GM21825 (cell line): ENCODE measurements at regions not wholly inside any gene's neighbourhood (a gene's known extent, or its start where the extent isn't known, plus 50 kb on each side); places are given as distances from the start of the nearest gene placed in this dataset.

Source experiments
- ATAC-seq: cut with Tn5 transposase; IDR thresholded peaks from one replicate; pipeline ENCODE4 v1.9.1; 2021; ENCODE audit warnings: mild to moderate bottlenecking, moderate library complexity; ENCODE audit not compliant: unreplicated experiment

DNA sequence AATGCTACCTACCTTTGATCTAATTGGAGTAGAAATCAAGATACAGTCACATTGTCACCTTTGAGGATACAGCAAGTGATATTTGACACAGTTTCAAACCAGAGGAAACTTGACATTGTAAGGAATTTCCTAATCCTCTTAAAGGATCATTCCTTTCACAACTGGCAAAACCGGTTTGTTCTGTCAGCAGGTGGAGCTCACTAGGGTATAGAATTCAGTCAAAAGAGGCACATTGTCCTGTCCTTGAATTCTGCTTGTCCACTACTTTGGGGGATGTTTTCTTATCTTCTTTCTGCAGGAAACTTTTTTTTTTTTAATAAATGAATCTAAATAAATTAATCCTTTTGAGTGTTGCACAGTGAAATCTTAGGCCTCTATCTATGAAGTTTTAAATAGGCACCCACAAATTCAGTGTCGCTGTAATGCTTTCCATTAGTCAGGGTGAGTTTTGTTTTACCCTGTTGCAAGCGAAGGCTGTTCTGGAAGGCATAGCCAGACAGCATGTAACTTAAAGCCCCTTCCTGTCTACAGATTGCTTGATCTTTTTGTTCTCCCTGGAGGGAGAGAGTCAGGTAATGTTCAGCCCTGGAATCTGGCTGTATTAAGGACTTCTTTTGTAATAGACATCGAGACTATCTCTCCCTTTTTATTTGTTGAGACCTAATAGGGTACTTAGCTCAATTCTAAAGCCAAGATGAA is 285.0 kb upstream of the RGS6 start:
- no peak for ATAC-seq

DNA sequence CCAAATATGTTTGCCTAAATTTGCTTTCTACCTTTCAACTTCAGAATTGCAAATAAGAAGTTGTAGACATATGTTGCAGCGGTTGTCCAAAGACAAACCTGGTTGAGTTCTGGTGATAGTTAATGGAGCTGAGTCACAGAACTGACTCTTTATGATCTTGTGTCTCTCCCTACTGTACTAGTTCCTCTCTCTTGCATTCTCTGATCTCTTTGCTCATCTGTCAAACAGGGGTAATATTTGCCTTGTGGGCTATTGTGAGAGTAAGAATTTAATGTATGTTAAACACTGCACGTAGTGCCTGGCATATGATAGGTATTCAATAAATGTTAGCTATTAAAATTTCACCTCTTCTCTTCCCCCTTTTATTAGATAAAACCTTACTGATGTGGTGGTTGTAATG is 283.5 kb upstream of the RGS6 start:
- no peak for ATAC-seq

DNA sequence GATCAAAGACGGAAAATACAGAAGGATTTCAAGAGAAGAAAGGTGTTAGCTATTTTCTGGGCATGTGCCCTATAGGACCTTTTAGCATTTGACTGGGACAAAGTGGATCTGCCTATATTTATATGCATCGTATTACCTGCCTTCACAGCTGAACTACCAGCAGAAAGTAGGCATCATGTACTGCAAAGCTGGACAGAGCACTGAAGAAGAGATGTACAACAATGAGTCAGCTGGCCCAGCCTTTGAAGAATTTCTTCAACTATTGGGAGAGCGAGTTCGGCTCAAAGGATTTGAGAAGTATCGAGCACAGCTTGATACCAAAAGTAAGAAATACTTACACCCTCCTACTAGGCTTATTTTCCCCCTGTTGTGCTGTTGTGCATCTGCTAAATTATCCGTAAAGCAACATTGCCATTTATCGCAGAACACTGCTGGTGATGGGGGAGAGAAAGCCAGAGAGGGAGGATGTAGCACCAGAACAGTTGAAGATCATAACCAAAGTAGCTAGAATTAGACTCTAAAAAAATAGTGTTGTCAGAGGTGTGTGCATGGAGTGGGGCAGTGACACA is 282.0 kb upstream of the RGS6 start:
- no peak for ATAC-seq

DNA sequence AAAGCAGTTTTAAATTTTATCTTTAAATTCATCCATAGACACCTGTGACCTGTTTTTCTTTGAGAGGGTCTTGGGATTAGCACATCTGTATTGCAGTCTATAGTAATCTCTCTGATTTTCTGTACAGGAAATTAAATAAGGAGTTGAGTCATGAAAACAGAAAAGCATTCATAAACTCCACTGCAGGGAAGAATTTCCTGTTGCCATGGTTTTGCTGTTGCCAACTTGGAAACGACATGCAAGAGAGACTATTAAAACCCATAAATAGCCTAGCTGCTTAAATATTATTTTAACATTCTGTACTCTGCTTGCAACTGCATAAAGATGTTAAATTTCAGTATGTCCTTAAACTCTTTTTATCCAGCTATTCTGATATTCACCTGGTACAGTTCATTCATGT is 281.0 kb upstream of the RGS6 start:
- ATAC-seq = no peak

DNA sequence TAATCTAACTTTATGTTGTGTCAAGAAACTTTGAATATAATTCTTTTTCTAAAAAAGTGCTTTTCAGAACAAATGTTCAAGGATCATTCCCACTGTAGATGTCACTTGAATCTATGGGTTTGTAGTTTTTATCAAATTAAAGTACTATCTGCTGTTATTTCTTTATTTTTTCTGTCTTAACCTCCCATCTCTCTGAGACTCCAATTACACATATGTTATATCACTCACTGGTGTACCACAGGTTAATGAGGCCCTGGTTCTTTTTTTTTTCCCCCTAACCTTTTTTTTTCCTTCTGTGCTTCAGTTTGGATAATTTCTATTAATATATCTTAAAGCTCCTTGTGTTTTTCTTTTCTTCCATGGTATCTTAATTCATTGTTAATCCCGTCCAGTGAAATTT is 279.9 kb upstream of the RGS6 start:
- ATAC-seq = no peak

DNA sequence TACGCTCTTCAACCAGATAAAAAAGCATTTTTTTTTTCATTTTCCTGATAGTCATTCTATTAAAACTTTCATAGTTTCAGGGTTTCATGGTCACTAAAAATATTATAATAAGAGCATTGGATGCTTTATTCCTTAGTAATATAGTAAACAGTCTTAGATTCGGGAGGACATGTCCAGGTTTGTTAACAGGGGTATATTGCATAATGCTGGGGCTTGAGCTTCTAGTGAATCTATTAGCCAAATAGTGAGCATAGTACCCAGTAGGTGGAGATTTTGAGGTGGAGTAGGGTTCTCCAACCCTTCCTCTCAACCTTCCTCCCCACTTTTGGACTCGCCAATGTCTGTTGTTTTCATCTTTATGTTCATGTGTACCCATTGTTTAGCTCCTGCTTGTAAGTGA is 277.4 kb upstream of the RGS6 start:
- no peak for ATAC-seq

DNA sequence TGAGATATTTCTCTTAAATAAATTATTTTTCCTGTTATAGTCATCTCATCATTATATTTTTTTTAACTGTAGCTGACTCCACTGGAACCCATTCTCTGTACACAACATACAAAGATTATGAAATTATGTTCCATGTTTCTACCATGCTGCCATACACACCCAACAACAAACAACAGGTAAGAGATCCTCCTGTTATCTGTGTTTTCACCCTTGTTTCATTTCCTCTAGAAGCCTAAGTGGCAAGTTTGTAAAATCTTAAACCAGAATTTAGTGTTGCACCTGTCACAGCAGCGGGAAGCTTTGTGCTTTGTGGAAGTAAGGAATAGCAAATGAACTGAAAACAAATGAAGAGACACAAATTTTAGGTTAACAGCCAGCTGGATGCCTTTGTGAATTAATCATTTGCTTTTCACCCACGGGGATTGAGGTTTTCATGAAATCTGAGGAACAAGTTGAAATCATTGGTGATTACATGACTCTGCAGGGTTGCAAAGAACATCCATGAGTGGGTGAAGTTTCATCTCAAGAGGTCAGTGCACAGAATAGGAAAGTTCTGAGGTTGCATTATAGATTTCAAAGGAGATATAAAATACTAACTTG is 273.9 kb upstream of the RGS6 start:
- ATAC-seq = no peak

DNA sequence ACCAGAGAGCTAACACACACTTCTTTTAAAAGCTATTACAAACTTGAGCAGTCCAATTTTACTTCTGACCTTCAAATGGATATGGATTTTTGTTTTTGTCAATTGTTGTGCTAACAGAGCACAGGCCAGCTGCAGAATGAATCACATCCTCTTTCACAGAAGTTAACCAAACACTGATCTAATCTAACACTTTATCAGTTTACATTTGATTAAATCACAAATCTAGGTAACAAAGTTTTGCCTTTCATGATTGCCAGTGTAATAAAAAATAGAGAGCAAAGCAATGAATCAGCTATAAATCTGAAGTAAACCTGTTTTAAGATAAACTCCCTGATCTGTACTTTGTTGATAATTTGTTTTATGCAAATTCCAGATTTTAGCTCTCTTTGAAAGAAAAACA is 273.1 kb upstream of the RGS6 start:
- ATAC-seq = no peak

DNA sequence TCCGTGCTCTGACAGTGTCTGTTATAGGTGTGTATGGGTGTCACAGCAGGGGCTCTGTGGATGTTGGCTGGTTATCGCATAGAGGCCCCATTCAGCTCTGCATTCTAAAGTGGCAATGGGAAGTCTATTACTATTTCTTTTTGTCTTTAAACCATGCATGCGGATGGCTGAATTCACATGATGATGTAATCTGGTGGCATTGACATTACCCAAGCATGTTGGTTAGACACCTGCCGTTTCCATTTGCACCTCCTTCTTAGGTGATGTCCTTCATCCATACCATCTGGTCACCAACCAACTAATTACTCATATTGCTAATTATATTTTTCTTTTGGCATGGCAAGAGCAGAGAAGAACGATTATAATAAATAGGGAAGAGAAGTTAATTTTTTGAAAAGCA is 270.8 kb upstream of the RGS6 start:
- ATAC-seq = no peak

DNA sequence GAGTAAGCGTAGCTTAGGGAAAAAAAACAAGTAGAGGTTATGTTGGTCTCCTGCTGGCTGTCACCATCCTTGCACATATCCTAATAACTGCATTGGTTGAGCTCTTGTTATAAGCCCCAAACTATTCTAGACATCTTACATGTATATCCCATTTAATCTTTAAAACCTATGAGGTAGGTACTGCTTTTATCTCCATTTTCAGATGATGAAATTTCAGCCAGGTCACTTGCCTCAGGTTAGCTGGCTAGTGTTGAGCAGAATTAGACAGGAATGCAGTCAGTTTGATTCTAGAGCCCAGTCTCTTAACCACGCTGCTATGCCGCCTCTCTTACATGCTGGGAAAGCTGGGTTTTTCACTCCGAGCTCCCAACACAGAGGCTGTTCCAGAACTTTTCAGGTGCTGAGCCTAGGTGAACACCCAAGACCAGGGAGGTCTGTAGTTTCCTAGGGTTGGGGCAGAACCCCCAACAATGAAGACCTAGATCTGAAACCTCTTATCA is 269.9 kb upstream of the RGS6 start:
- no peak for ATAC-seq

DNA sequence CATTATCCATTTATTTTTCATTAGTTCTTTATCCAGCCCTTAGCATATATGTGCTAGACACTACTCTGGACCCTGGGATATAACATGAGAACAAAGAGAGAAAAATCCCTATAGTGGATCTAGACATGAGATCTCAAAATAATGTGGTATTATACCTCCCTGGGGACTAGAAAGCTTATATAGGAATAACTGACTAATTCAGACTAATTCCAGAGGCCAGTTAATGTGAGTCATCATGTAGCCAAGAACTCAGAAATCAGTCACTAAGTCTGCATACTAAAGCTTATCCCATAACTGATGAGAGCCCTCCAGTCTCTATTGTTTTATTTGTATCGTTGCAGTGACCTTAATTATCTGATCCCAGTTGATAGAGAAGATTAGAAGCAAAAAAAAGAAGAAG is 267.1 kb upstream of the RGS6 start:
- no peak for ATAC-seq

DNA sequence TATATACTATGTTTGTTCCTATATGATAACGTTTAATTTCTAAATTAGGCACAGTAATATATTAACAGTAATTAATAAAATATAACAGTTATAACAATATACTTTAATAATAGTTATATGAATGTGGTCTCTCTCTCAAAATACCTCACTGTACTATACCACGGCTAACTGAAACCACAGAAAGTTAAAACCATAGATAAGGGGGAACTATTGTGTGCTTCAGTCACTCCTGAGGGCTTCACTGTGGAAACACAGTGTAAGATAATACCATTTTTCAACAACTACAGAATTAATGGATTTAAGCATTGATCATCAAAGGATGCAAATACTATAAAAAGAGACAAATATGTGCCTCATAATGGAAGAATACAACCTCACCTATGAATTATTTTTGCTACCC is 266.4 kb upstream of the RGS6 start:
- no peak for ATAC-seq

DNA sequence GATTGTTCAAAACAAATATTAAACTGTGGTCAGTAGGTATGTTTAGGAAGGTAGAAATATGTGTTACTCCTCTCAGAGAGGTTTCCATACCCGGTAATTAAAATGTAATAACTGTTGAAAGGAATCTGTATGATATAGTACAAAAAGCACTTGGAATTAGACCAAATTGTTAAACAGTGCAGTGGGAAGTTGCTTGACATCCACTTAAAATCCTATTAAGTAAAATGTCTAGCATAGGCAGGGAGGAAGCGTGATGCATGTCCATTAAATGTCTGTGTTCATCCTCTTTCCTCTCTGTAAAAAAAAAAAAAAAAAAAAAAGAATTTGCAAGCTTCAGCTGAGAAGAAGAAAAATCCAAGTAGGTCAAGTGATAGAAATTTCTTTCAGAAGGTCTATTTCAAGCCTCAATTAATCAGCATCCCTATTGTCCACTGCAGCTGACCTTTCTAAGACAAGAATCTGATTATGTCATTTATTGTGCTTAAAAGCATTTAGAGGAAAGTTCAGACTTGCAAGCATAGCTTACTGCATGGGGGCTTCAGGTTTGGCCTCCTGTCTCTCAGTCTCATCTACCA is 265.6 kb upstream of the RGS6 start:
- ATAC-seq = no peak

DNA sequence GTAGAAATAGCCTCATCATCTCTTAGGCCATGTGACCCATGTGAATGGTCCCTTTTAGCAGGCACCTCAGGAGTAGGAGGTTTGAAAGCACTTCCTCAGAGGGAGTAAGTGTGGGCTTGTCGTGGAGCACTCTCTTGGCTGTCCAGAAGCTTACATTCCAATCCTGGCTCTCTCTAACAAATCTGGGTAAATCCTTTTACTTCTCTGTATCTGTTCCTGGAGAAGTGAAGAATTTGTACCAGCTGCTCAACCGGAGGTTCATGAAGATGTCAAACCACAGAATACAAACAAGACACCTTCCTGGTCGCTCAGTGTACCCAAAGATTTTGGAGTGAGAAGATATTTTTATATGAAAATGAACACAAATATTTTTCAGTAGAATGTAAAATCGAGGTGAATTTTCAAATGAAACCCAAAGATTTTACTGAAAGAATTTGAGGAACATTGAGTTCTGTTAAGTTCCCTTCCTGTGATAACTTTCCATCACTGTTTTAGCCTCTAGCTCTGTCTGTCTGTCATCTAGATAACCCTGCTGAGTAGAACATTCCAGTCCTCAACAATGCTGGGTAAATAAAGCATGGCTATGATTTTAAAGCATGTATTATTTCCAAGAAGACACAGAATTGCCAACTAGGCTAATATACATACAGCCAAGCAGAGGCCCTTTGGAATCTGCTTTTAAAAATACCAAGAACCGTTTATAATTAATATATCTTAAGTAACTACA is 263.9 kb upstream of the RGS6 start:
- no peak for ATAC-seq

DNA sequence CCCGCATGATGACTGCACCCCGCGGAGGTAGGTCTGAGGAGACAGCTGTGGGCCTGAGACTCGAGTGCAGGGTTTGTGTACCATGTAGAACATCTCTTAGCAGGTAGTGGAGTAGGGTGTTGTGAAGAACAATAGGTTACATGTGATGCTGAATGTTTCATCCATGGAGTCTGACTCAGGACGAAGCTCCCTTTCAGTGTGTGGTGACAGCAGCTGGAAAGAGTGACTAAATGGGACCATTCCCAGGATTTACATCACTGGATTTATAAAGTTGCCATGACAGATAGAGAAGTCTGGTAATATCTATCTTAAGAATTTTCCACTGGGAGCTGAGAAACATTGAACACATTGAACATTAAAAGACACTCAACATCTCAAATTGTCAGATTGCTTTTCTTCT is 259.6 kb upstream of the RGS6 start:
- ATAC-seq = no peak

DNA sequence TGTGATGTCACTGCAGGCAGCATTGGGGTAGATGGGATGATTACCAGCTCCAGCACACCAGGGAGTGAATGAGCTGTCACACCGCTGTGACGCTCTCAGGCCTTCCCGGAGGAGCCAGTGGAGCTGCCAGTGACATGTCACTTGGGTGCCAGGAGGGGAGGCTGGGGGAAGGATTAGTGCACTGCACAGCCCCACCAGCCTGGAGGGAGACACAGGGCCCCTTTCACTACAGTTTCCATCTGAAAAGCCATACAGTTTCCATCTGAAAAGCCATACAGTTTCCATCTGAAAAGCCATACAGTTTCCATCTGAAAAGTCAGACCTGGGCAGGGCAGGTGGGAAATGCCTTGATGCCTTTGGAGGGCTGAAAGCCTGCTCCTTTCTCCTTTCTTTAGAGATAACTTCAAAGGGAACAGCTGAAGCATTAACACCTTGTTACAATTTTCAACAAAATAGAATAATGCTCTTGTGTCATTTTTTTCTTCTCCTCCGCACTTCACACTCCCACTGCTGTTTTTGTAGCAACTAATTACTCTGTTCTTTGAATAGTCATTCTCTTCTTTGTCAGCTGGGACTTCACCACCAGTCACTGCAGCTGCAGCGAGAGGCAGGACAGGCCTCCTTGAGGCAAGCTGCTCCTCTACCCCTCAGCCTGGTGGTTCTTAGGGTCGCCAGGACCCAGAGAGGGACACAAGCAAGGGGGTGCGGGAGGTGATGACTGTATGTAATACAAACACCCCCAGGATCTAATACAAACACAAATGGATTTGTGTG is 256.9 kb upstream of the RGS6 start:
- ATAC-seq = no peak

DNA sequence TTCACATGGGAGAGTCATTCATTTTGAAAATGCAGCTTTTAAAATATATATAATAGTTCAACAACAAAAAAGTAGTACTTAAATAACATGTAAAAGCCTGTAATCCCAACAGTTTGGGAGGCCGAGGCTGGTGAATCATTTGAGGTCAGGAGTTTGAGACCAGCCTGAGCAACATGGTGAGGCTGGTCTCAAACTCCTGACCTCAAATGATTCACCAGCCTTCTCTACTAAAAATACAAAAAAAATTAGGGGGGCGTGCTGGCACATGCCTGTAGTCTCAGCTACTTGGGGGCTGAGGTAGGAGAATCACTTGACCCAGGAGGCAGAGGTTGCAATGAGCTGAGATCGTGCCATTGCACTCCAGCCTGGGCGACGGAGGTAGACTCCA is 256.3 kb upstream of the RGS6 start:
- ATAC-seq = no peak

DNA sequence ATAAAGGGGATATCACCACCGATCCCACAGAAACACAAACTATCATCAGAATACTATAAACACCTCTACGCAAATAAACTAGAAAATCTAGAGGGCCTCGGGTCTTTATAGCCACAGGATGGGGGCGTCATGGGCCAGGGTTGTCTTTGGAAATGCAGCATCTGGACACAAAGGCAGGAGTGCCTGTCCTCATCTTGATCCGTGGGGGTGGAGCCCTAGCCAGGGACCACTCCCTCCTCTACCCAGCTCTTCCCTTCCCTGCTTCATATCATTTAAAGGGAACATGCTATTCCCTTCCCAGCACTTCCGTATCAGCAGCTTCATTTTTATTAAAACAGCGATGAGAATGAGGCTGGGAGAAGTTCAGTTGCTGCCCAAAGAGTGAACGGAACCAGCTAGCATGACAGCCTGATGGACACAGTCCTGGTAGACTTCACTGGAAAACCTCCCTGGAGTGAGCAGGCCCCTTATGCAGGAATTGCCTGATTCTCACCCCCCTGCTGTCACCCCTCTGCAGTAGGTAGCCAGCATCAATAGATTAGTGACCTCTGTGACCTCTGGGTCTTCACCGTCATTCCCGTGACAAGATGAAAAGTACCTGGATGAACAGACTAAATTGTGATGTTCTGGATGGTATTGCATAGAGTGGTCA is 251.4 kb upstream of the RGS6 start:
- no peak for ATAC-seq

DNA sequence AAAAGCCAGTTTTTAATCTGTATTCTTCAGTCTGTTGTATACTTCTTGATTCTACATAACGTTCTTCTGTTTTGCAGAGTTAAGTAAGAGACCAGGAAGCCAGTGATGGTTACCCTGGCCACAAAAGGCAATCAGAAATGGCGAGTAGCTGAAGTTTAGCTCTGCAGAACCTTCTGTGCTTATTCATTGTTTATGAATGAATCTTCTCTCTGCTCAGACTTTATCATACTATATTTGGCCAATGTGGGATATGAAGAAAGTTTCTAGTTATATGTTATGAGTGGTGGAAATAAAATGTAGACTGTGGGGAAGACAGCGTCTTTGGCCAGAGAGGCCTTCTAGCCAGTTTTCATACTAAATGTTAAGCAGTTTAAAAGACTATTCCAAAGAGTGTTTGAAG is 249.9 kb upstream of the RGS6 start:
- ATAC-seq = no peak

DNA sequence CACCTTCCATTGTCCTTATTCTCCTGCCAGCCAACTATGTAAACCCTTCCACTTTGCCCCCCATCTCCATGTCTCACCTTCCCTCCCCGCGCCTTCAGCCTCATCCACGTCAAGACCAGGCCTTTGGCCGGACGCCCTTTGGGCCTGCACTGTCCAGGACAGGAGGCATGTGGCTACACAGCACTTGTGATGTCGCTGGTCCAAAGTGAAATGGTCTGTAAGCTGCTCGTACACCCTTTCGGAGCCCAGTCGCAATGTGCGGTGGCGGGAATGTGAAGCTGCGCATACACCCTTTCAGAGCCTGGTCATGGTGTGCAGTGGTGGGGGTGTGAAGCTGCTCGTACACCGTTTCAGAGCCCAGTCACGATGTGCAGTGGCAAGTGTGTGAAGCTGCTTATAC is 247.9 kb upstream of the RGS6 start:
- ATAC-seq = no peak
